ENCODE measurements at regions not wholly inside any gene's neighbourhood (a gene's known extent, or its start where the extent isn't known, plus 50 kb on each side); places are given as distances from the start of the nearest gene placed in this dataset.

DNA sequence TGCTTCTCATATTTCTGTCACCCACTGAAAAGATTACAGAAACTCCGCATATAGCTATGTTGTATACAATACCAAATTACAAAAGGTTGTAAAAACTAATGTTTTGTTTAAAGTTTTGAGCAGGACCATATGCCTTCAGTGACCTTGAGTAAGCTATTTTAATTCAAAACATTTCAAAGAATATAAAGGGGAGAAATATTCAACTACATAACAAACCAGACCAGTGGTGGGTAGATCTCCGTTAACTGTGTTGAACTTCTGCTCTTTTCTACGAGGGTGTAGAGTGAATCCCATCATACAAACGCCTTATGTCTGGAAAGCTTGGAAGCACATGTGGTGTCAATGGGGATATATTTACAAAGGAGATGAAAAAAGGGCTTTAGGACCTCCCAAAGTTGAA lies 68.4 kb upstream of the NR2F2 start:
- Histone ChIP-seq H3K79me2 (ENCODE audit: control insufficient read depth, low read length) (no peaks in the 10 kb centered on the region), H3K4me1 (ENCODE audit: control insufficient read depth, low read length) (no peaks in the 10 kb centered on the region), H4K20me1 (ENCODE audit: control insufficient read depth, insufficient read depth, low read depth, low read length) (no peaks in the 10 kb centered on the region), H3K36me3 (ENCODE audit: control insufficient read depth, low read length) (no peaks in the 10 kb centered on the region), H3K4me3 (ENCODE audit: low read length) (no peak overlapping the region), H3K9me3 (ENCODE audit: control insufficient read depth, insufficient read depth, low read length) (no peaks in the 10 kb centered on the region), H3F3A (ENCODE audit: control insufficient read depth, insufficient read depth) (no peaks in the 10 kb centered on the region), H3K9me2 (replicated peaks; ENCODE audit: control insufficient read depth, low read length) (no peaks in the 10 kb centered on the region), H3K27me3 (ENCODE audit: control insufficient read depth, low read length) (no peaks in the 10 kb centered on the region), H3K4me2 (ENCODE audit: low read length) (no peak overlapping the region), H3K27ac (ENCODE audit: low read depth, low read length) (no peak overlapping the region)
- TF ChIP-seq, protein P1, sequence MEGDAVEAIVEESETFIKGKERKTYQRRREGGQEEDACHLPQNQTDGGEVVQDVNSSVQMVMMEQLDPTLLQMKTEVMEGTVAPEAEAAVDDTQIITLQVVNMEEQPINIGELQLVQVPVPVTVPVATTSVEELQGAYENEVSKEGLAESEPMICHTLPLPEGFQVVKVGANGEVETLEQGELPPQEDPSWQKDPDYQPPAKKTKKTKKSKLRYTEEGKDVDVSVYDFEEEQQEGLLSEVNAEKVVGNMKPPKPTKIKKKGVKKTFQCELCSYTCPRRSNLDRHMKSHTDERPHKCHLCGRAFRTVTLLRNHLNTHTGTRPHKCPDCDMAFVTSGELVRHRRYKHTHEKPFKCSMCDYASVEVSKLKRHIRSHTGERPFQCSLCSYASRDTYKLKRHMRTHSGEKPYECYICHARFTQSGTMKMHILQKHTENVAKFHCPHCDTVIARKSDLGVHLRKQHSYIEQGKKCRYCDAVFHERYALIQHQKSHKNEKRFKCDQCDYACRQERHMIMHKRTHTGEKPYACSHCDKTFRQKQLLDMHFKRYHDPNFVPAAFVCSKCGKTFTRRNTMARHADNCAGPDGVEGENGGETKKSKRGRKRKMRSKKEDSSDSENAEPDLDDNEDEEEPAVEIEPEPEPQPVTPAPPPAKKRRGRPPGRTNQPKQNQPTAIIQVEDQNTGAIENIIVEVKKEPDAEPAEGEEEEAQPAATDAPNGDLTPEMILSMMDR (IDR thresholded peaks at IDR 0.05; ENCODE audit: low read depth, low read length, poor library complexity, severe bottlenecking), result no peak
- TF ChIP-seq EZH2phosphoT487 (IDR thresholded peaks at IDR 0.05; ENCODE audit: borderline replicate concordance, low read length), result no peak

DNA sequence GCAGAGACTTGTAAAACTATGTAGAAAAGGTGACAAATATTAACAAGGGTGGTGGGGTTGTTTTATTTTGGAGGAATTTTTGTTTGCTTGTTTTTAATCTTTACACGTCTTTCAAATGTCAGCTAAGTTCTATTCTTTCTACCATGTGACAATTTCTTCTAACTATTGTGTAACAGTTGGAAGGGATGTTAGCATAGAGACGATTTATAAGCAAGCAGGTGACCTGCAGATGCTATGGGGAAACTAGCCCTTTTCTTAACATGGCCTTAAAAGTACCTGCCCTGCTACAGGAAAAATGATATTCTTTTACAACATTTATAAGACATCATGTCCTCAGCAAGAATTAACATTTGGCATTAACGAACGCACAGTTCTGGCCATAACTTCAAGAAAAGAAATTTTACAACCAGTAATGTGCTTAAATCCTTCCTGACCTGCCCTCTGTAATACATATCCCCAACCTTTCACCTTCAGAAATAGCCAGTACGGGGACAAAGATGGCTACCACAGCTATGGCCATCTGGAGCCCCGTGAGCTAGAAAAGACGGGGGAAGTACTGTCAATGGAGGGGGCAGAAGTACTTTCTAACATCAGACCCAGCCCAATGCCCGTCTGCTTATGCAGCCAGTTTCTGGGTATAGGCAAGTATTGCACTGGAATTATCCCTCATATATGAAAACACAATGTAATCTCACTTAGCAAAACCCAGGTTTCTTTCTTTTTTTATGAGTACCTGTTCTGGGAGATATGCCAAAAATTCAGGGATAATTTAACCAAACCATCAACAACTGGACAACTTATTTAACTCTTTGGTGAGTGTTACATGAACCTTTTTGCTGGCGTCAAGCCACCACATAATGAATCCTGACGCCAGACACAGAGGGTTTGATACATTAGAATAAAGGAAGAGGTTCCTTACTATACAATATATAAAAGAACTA lies 67.7 kb upstream of the NR2F2 start:
- Histone ChIP-seq H3K9me2 (replicated peaks; ENCODE audit: control insufficient read depth, low read length) (no peaks in the 10 kb centered on the region), H4K20me1 (ENCODE audit: control insufficient read depth, insufficient read depth, low read depth, low read length) (no peaks in the 10 kb centered on the region), H3K4me1 (ENCODE audit: control insufficient read depth, low read length) (no peaks in the 10 kb centered on the region), H3K4me3 (ENCODE audit: low read length) (no peak overlapping the region), H3K4me2 (ENCODE audit: low read length) (no peak overlapping the region), H3F3A (ENCODE audit: control insufficient read depth, insufficient read depth) (no peaks in the 10 kb centered on the region), H3K27ac (ENCODE audit: low read depth, low read length) (no peak overlapping the region), H3K36me3 (ENCODE audit: control insufficient read depth, low read length) (no peaks in the 10 kb centered on the region), H3K79me2 (ENCODE audit: control insufficient read depth, low read length) (no peaks in the 10 kb centered on the region), H3K27me3 (ENCODE audit: control insufficient read depth, low read length) (no peaks in the 10 kb centered on the region), H3K9me3 (ENCODE audit: control insufficient read depth, insufficient read depth, low read length) (no peaks in the 10 kb centered on the region)
- no peak for TF ChIP-seq EZH2phosphoT487 (IDR thresholded peaks at IDR 0.05; ENCODE audit: borderline replicate concordance, low read length)
- TF ChIP-seq, protein P1 (IDR thresholded peaks at IDR 0.05; ENCODE audit: low read depth, low read length, poor library complexity, severe bottlenecking), result no peak

DNA sequence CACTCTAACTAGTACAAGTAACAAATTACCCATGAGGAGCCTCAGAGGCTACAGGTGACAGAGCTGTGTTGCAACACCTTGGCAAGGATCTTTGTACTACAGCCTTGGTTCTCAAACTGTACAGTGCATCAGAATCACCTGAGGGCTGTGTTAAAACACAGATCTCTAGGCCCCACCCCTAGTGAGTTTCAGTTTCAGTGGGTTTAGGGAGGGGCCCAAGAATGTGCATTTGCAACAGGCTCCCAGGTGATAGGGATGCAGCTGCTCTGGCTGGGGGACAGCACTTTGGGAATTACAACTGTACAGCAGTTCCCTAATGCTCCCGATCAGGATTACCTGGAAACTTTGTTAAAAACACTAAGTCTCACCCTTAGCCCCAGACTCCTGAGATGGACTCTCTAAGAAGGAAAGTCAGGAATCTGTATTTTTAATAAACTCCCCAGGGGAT lies 66.1 kb upstream of the NR2F2 start:
- H3K9me3 ChIP-seq (ENCODE audit: control insufficient read depth, insufficient read depth, low read length), result no peaks in the 10 kb centered on the region
- H3F3A ChIP-seq (ENCODE audit: control insufficient read depth, insufficient read depth), result no peaks in the 10 kb centered on the region
- no peaks in the 10 kb centered on the region for H3K79me2 ChIP-seq (ENCODE audit: control insufficient read depth, low read length)
- H3K36me3 ChIP-seq (ENCODE audit: control insufficient read depth, low read length), result no peaks in the 10 kb centered on the region
- H3K4me3 ChIP-seq (ENCODE audit: low read length), result no peak overlapping the region
- no peak for TF ChIP-seq EZH2phosphoT487 (IDR thresholded peaks at IDR 0.05; ENCODE audit: borderline replicate concordance, low read length)
- TF ChIP-seq, protein P1 (IDR thresholded peaks at IDR 0.05; ENCODE audit: low read depth, low read length, poor library complexity, severe bottlenecking), result no peak
- H3K27me3 ChIP-seq (ENCODE audit: control insufficient read depth, low read length), result no peaks in the 10 kb centered on the region
- H3K27ac ChIP-seq (ENCODE audit: low read depth, low read length), result no peak overlapping the region
- H3K4me1 ChIP-seq (ENCODE audit: control insufficient read depth, low read length), result no peaks in the 10 kb centered on the region
- no peak overlapping the region for H3K4me2 ChIP-seq (ENCODE audit: low read length)
- no peaks in the 10 kb centered on the region for H4K20me1 ChIP-seq (ENCODE audit: control insufficient read depth, insufficient read depth, low read depth, low read length)
- H3K9me2 ChIP-seq (replicated peaks; ENCODE audit: control insufficient read depth, low read length), result no peaks in the 10 kb centered on the region

Measured in DOHH2 (cell line).